GM12874 (cell line): ENCODE measurements at regions not wholly inside any gene's neighbourhood (a gene's known extent, or its start where the extent isn't known, plus 50 kb on each side); places are given as distances from the start of the nearest gene placed in this dataset.

Experiments used
- CTCF ChIP-seq: IDR thresholded peaks from 2 replicates; pipeline ENCODE4 v1.5.1; 2011; ENCODE audit warnings: low read depth, mild to moderate bottlenecking, control low read depth, low read length, moderate library complexity; ENCODE audit not compliant: insufficient read depth

GRCh38 chr5:174186096-174186695, 140.7 kb downstream of the NSG2 start:
- TF ChIP-seq CTCF: no peak

- TF ChIP-seq CTCF: no peak
These were observed 141.5 kb downstream of the NSG2 start for GRCh38 chr5:174187001-174187400.

- no peak for TF ChIP-seq CTCF
These were observed 142.0 kb downstream of the NSG2 start for GRCh38 chr5:174187481-174187880.

GRCh38 chr5:174188295-174188694, 142.8 kb downstream of the NSG2 start:
- TF ChIP-seq CTCF: no peak

- no peak for TF ChIP-seq CTCF
These were observed 144.4 kb downstream of the NSG2 start for GRCh38 chr5:174189654-174190541.

GRCh38 chr5:174191076-174191475, 145.6 kb downstream of the NSG2 start:
- TF ChIP-seq CTCF: no peak

- no peak for TF ChIP-seq CTCF
These were observed 146.5 kb downstream of the NSG2 start for GRCh38 chr5:174191850-174192655.
